Prostate gland (tissue), 2 donors: ENCODE measurements at regions not wholly inside any gene's neighbourhood (a gene's known extent, or its start where the extent isn't known, plus 50 kb on each side); places are given as distances from the start of the nearest gene placed in this dataset.

Experiments used
- CTCF ChIP-seq, 4 experiments: fragments of 200-600 bp in 2 of 4; fragments of 450-650 bp in 2 of 4; sonication (generic) in 2 of 4; IDR thresholded peaks; 1 replicate in 3 of 4; 2 replicates in 1 of 4; pipeline ENCODE4 v1.5.1; 2016 to 2019; ENCODE audit warnings: antibody characterized with exemption in 4 of 4, mild to moderate bottlenecking in 2 of 4, moderate library complexity in 2 of 4
- POLR2AphosphoS5 ChIP-seq: sonication (generic); formaldehyde crosslinking; IDR thresholded peaks from one replicate; pipeline ENCODE4 v1.6.1; 2017; ENCODE audit warnings: antibody characterized with exemption

- TF ChIP-seq CTCF (IDR thresholded peaks at IDR 0.05) (no peak), POLR2AphosphoS5 (no peak)
Measured at GRCh38 chr6:5869676-5870075, 137.0 kb downstream of the NRN1 start.
